ENCODE measurements at regions not wholly inside any gene's neighbourhood (a gene's known extent, or its start where the extent isn't known, plus 50 kb on each side); places are given as distances from the start of the nearest gene placed in this dataset.
A peak's percentile ranks its signal among the peaks of the same experiment; 100 is the strongest.

GRCh38 chr18:1891641-1892040 lies 679.7 kb downstream of the METTL4 start:
- no peak for DNase-seq (ENCODE audit: low spot score)
- CTCF ChIA-PET: interaction anchor here (1.0 kb wide), 1 partner anchor 333 kb away, joined by 5 read pairs; no protein-coding TSS in a partner anchor
- H3K27ac ChIP-seq: no peak overlapping the region
- TF ChIP-seq, protein P1, sequence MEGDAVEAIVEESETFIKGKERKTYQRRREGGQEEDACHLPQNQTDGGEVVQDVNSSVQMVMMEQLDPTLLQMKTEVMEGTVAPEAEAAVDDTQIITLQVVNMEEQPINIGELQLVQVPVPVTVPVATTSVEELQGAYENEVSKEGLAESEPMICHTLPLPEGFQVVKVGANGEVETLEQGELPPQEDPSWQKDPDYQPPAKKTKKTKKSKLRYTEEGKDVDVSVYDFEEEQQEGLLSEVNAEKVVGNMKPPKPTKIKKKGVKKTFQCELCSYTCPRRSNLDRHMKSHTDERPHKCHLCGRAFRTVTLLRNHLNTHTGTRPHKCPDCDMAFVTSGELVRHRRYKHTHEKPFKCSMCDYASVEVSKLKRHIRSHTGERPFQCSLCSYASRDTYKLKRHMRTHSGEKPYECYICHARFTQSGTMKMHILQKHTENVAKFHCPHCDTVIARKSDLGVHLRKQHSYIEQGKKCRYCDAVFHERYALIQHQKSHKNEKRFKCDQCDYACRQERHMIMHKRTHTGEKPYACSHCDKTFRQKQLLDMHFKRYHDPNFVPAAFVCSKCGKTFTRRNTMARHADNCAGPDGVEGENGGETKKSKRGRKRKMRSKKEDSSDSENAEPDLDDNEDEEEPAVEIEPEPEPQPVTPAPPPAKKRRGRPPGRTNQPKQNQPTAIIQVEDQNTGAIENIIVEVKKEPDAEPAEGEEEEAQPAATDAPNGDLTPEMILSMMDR (conservative IDR thresholded peaks at IDR 0.05; ENCODE audit: low read depth): no peak
- POLR2A ChIA-PET (ENCODE audit: low non-redundant PET): no interaction called here

DNA sequence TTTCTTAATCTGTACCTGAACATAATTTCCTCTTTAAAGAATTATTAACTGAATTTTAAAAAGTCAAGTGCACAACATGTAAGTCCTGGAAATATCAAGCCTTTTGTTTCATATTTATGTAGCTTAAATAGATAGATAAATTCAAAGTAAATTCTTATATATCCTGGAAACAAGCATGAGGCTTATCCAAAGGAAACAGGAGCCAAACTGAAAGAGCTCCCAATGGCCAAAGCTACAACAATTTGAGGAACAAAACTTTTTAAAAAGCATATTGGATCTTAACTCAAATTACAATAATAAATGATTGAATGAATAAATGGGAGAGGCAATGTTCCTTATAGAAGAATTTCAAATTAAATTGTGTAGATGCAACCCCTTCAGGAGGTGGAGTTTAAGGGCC lies 679.1 kb downstream of the METTL4 start:
- no peak for DNase-seq (ENCODE audit: low spot score)
- H3K27ac ChIP-seq: no peak overlapping the region
- TF ChIP-seq, protein P1 (conservative IDR thresholded peaks at IDR 0.05; ENCODE audit: low read depth): no peak
- POLR2A ChIA-PET (ENCODE audit: low non-redundant PET): no interaction called here
- CTCF ChIA-PET: interaction anchor here (1.0 kb wide), 1 partner anchor 332 kb away, joined by 5 read pairs; no protein-coding TSS in a partner anchor

- ChIA-PET CTCF (interaction anchor here (0.6 to 1.2 kb wide), 3 partner anchors 11 to 234 kb away, joined by 3 to 4 read pairs (median 4); no protein-coding TSS in a partner anchor), POLR2A (ENCODE audit: low non-redundant PET) (no interaction called here)
- DNase-seq (ENCODE audit: low spot score): no peak
- TF ChIP-seq, protein P1 (conservative IDR thresholded peaks at IDR 0.05; ENCODE audit: low read depth): no peak
- no peak overlapping the region for H3K27ac ChIP-seq
These were observed 675.7 kb downstream of the METTL4 start for GRCh38 chr18:1895456-1896185.

- ChIA-PET POLR2A (ENCODE audit: low non-redundant PET) (interaction anchor here (0.6 kb wide), 1 partner anchor 12 kb away, joined by 8 read pairs; no protein-coding TSS in a partner anchor), CTCF (interaction anchor here (1.3 kb wide), 1 partner anchor 11 kb away, joined by 3 read pairs; no protein-coding TSS in a partner anchor)
These were observed 664.9 kb downstream of the METTL4 start for GRCh38 chr18:1906421-1906820.

DNA sequence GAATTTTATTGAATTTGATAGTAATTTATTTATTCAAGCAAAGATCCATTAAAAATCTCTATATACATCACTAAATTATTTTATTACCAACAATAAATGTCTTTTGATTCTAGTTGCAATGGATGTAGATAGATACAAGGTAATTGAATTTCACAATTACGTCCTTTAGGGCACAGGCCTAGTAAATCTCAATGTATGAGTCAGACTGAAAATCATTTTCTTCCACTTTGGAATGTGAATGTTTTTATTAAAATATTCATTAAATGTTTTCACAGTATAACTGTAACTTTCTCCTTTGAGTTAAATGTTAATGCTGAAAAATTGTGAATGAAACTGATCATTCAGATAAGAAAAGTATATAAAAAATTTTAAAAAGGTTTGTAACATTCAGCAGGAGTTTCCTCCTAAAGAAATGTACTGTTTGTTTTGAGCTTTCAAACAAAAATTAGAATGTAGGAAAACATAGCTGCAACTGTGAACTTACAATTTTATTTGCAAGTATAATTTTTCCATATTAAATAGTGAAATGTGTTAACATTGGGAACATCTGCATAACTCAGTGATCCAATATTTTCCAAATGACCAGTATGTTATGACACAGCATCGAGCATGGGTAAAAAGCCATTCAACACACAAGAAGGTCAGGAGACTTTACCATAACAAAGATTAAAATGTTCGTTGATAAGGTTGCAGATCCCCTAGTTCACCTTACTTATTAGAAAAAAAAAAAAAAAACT lies 663.7 kb downstream of the METTL4 start:
- TF ChIP-seq, protein P1 (conservative IDR thresholded peaks at IDR 0.05; ENCODE audit: low read depth): no peak
- POLR2A ChIA-PET (ENCODE audit: low non-redundant PET): no interaction called here
- CTCF ChIA-PET: no interaction called here
- H3K27ac ChIP-seq: no peak overlapping the region
- DNase-seq (ENCODE audit: low spot score): peak; percentile 2

More at GRCh38 chr18:1906421-1906820, 664.9 kb downstream of the METTL4 start:
- peak; percentile 12 for DNase-seq (ENCODE audit: low spot score)
- TF ChIP-seq, protein P1 (conservative IDR thresholded peaks at IDR 0.05; ENCODE audit: low read depth): no peak
- H3K27ac ChIP-seq: no peak overlapping the region

DNA sequence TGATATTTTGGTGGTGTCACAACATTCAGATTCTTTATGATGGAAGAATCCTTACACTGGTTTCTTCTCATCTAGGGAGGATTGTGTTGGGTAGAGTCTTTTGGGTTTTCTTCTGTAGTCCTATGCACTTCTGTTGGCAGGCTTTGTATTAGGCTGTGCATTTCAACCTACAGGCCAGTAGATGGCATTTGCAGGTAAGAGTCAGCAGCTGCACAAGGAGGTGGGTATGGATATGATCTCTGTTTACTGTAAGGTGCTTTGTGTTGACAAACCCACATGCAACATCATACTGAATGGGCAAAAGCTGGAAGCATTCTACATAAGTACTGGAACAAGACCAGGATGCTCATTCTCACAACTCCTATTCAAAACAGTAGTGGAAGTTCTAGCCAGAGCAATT lies 656.8 kb downstream of the METTL4 start:
- TF ChIP-seq, protein P1 (conservative IDR thresholded peaks at IDR 0.05; ENCODE audit: low read depth): peak; percentile 24
- CTCF ChIA-PET: interaction anchor here (0.6 to 0.8 kb wide), 3 partner anchors 187 to 1203 kb away, joined by 3 read pairs; no protein-coding TSS in a partner anchor
- H3K27ac ChIP-seq: no peak overlapping the region
- DNase-seq (ENCODE audit: low spot score): peak; percentile 26
- POLR2A ChIA-PET (ENCODE audit: low non-redundant PET): no interaction called here
